NOMO-1 treated with DMSO at 0.1 percent for 48 hours (cell line): ENCODE measurements at regions not wholly inside any gene's neighbourhood (a gene's known extent, or its start where the extent isn't known, plus 50 kb on each side); places are given as distances from the start of the nearest gene placed in this dataset.

Source experiments
- DNase-seq: peaks from one replicate; lab custom pipeline; 2025; ENCODE audit not compliant: unreplicated experiment; lab: John Stamatoyannopoulos, UW

DNA sequence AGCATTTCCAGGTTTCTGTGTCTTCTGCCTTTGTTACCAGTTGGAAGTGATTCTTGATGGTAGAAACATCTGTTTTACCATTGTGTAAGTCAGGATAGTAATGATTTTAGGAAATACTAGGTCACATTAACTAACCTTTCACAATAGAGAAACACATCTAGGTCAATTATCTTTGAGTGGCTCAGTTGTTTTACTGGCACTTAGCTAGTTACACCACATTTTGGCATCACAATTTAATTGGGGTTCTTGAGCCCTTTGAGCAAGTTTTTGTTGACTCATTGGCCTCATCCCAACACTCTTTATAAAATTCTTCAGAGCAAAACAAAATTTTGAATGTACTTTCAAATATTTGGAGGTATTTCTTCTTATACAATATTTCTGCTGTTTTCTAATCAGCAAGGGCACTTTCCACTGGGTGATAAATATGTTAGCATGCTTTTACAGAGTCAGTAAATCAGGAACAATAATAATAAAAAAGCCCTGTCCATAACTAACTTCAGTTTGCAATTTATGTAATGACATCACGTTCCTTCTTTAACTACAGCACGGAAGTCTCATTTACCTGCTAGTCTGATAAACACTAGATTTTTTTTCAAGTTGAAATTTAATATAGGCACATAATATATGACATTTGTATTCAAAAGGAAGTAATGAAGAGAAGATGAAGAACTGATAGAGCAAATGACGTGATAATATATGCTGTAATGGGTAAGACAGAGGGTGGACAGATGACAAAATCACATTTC, 64.8 kb upstream of the GK2 start:
- no peak for DNase-seq

DNA sequence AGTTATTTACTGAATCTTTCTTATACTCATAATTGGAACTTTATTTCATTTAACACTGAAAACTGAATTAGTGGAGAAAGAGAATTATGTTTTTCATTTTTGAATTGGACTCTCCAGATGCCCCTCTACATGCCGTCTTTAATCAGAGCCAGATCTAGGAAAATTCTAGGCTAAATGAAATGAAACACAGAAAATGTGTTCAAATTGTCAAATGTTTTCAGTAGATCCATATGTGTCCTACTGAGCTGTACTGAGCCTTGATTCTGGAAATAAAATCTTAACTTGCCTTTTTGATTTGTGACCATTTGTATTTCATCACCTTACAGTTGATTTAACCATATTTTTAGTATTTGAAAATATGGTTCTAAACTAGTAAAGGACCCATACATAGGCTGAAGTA, 64.0 kb upstream of the GK2 start:
- DNase-seq, result no peak

GRCh38 chr4:79471309-79471708, 63.3 kb upstream of the GK2 start:
- no peak for DNase-seq

DNA sequence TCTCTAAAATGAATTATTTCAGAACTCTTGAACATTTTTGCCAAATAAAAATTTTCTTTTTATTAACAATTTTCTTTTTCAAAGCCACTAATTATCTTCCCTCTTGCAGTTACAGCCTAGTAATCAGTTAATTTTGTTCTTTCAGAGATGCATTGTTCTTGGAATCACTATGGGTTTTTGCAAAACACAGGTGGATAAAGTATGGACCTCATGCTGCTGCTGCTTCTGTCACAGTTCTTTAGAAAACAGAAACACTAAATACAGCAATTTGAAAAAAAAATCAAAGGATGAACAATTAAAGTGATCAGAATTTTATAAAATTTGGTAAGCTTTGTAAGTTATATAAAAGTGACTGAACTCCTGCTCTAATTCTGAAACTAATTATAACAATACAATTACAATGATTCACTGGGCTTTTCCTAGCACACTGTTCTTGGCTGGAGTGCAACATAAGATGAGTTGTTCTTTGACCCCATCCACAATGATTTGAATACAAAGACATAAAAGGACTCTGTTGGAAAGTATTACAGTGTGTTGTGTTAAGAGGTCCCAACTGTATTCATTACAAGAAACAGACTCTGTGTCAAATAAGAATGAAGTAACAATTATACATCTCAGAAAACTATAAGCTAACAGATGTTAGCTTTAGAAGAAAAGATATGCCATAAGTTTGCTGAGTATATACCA, 59.4 kb upstream of the GK2 start:
- DNase-seq, result no peak

DNA sequence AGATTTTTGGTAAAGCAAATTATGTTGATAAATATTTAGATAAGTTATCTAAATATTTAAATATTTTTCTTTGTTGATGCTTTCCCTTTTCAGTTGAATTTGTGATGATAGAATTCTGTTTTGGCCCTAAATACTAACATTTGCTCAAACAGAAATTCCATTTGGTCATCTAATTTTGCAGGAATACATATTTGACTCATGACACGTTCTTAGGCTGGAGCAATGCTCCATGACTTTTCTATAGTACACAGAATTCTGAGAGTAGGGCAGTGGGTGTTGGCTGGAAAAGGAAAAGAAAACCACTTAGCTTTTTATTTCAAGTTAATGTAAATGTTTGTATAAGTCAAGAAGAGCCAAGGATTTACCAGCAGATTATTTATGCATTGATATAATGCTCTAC, 58.6 kb upstream of the GK2 start:
- DNase-seq, result no peak
